Endothelial cell of umbilical vein (primary cell): ENCODE measurements at regions not wholly inside any gene's neighbourhood (a gene's known extent, or its start where the extent isn't known, plus 50 kb on each side); places are given as distances from the start of the nearest gene placed in this dataset.

Experiments used
- CTCF ChIP-seq, 2 donors: IDR thresholded peaks; 1 replicate in 1 of 2; 2 replicates in 1 of 2; pipeline ENCODE4 v1.5.1; 2011; ENCODE audit warnings: low read length in 2 of 2, mild to moderate bottlenecking in 2 of 2, moderate library complexity in 2 of 2, control low read depth in 1 of 2, inconsistent platforms in 1 of 2, low read depth in 1 of 2; ENCODE audit not compliant: insufficient read depth in 1 of 2; ENCODE audit errors: extremely low read depth in 1 of 2
- EZH2 ChIP-seq: IDR thresholded peaks from 2 replicates; pipeline ENCODE4 v1.6.1; 2012; ENCODE audit warnings: borderline replicate concordance, low read depth, mild to moderate bottlenecking, moderate library complexity, low read length, inconsistent platforms; ENCODE audit not compliant: severe bottlenecking
- FOS ChIP-seq: IDR thresholded peaks from 2 replicates; pipeline ENCODE4 v1.6.1; 2011; ENCODE audit warnings: mild to moderate bottlenecking, low read length, moderate library complexity, borderline replicate concordance; ENCODE audit not compliant: insufficient read depth
- GATA2 ChIP-seq: IDR thresholded peaks from 2 replicates; pipeline ENCODE4 v1.7.0; 2011; ENCODE audit warnings: low read depth, mild to moderate bottlenecking, moderate library complexity, mixed read lengths, low read length; ENCODE audit not compliant: insufficient read length, insufficient read depth
- JUN ChIP-seq: IDR thresholded peaks from 2 replicates; pipeline ENCODE4 v1.6.1; 2011; ENCODE audit warnings: borderline replicate concordance, low read depth; ENCODE audit not compliant: insufficient read length, insufficient read depth
- MAX ChIP-seq: IDR thresholded peaks from 2 replicates; pipeline ENCODE4 v1.6.1; 2011; ENCODE audit not compliant: insufficient read depth, insufficient read length
- MYC ChIP-seq: IDR thresholded peaks from one replicate; pipeline ENCODE4 v1.6.1; 2011; ENCODE audit warnings: mild to moderate bottlenecking, low read depth, low read length
- POLR2A ChIP-seq: IDR thresholded peaks from 2 replicates; pipeline ENCODE4 v1.6.1; 2012; ENCODE audit warnings: low read depth, mild to moderate bottlenecking, control low read depth, low read length
- POLR2AphosphoS5 ChIP-seq: IDR thresholded peaks from 2 replicates; pipeline ENCODE4 v1.6.1; 2012; ENCODE audit warnings: low read depth, mild to moderate bottlenecking, control low read depth, low read length, moderate library complexity; ENCODE audit not compliant: insufficient read depth

GRCh38 chr1:168845140-168845539 is 116.1 kb upstream of the DPT start:
- no peak for TF ChIP-seq POLR2A
- no peak for TF ChIP-seq EZH2
- TF ChIP-seq CTCF (IDR thresholded peaks at IDR 0.05; ENCODE audit: extremely low read depth in 1 of 2, insufficient read depth in 1 of 2, low read depth in 1 of 2, low read length in 2 of 2) = no peak
- TF ChIP-seq POLR2AphosphoS5 = no peak
- TF ChIP-seq MAX = no peak
- TF ChIP-seq GATA2 = no peak
- TF ChIP-seq MYC = no peak
- TF ChIP-seq FOS = no peak
- no peak for TF ChIP-seq JUN
